ENCODE measurements at regions not wholly inside any gene's neighbourhood (a gene's known extent, or its start where the extent isn't known, plus 50 kb on each side); places are given as distances from the start of the nearest gene placed in this dataset.

- TF ChIP-seq CTCF (IDR thresholded peaks at IDR 0.05) (no peak), POLR2A (IDR thresholded peaks at IDR 0.05) (no peak)
These were observed 316.9 kb upstream of the PRDM1 start for GRCh38 chr6:105769197-105769596.
